HepG2 (cell line): ENCODE measurements at regions not wholly inside any gene's neighbourhood (a gene's known extent, or its start where the extent isn't known, plus 50 kb on each side); places are given as distances from the start of the nearest gene placed in this dataset.

Source experiments
- YY1 ChIP-seq: IDR thresholded peaks from 2 replicates; pipeline ENCODE4 v1.6.1; 2011; ENCODE audit warnings: low read length, low read depth, moderate library complexity, mild to moderate bottlenecking; ENCODE audit not compliant: insufficient read depth, insufficient replicate concordance
- TF ChIP-seq, protein P1 (sequence below): sonication (generic); formaldehyde crosslinking; IDR thresholded peaks from 2 replicates; pipeline ENCODE4 v1.4.0; 2020; ENCODE audit warnings: mild to moderate bottlenecking, missing genetic modification reagents

DNA sequence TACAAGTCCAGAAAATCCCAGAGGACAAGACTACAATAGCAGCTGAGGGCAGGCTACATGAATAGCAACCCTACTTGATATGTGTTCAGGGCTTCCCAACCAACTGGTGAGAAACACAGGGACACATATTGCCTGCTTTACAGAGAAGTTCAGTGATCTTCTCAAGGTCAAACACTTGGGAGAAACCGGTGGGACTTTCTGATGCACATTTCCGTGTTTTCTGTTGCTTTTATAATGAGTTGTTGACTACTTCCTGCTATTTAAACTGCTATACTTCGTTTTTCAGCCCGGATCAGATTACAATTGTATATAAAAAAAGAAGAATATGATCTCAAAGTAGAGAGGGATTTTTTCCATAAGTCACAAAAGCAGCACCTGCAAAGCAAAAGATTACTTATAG is 175.1 kb downstream of the SNX18 start:
- TF ChIP-seq, protein P1, sequence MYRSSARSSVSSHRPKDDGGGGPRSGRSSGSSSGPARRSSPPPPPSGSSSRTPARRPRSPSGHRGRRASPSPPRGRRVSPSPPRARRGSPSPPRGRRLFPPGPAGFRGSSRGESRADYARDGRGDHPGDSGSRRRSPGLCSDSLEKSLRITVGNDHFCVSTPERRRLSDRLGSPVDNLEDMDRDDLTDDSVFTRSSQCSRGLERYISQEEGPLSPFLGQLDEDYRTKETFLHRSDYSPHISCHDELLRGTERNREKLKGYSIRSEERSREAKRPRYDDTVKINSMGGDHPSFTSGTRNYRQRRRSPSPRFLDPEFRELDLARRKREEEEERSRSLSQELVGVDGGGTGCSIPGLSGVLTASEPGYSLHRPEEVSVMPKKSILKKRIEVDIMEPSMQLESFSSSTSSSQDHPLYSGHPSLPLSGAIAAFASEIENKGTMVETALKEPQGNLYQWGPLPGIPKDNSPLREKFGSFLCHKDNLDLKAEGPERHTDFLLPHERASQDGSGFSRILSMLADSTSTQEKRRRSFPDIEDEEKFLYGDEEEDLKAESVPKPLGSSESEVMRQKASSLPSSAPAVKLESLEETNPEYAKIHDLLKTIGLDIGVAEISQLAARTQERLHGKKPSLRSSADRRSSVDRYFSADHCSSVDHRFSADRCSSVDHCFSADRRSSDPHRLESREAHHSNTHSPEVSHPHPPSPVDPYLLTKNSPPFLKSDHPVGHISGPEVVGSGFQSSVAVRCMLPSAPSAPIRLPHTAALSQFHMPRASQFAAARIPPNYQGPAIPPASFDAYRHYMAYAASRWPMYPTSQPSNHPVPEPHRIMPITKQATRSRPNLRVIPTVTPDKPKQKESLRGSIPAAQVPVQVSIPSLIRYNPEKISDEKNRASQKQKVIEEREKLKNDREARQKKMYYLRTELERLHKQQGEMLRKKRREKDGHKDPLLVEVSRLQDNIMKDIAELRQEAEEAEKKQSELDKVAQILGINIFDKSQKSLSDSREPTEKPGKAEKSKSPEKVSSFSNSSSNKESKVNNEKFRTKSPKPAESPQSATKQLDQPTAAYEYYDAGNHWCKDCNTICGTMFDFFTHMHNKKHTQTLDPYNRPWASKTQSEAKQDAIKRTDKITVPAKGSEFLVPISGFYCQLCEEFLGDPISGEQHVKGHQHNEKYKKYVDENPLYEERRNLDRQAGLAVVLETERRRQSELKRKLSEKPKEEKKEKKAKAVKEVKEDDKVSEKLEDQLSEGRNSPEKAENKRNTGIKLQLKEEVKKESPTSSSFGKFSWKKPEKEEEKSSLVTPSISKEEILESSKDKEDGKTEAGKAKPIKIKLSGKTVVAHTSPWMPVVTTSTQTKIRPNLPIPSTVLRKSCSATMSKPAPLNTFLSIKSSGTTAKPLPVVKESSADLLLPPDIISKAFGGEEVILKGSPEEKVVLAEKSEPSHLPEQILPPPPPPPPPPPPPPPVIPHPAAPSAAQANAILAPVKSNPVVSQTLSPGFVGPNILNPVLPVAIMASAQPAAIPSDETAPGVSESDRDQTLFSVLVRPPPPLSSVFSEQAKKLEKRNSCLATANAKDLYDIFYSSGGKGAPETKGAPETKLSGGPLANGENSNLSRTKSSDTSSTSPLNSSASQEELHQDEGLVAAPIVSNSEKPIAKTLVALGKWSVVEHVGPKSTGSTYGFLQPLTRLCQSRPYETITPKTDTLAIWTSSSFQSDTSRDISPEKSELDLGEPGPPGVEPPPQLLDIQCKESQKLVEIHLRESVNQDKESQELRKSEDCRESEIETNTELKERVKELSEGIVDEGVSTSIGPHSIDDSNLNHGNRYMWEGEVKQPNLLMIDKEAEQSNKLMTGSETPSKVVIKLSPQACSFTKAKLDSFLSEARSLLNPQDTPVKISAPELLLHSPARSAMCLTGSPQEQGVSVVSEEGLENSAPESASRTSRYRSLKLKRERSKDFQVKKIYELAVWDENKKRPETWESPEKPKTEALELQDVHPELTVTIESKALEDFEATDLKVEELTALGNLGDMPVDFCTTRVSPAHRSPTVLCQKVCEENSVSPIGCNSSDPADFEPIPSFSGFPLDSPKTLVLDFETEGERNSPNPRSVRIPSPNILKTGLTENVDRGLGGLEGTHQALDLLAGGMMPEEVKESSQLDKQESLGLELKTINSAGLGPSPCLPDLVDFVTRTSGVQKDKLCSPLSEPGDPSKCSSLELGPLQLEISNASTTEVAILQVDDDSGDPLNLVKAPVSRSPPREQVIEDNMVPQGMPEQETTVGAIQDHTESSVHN (CRISPR knock-in tag), result no peak
- TF ChIP-seq YY1, result no peak
